ENCODE measurements at regions not wholly inside any gene's neighbourhood (a gene's known extent, or its start where the extent isn't known, plus 50 kb on each side); places are given as distances from the start of the nearest gene placed in this dataset.

- TF ChIP-seq ZNF114 (CRISPR knock-in tag; IDR thresholded peaks at IDR 0.05) = no peak
- H3K4me1 ChIP-seq (ENCODE audit: insufficient read depth) = no peaks in the 10 kb centered on the region
- H3K27me3 ChIP-seq (ENCODE audit: insufficient read depth) = no peaks in the 10 kb centered on the region
These were observed 1197.9 kb upstream of the SEL1L start for GRCh38 chr14:82731526-82731925.

GRCh38 chr14:82740547-82740946, 1206.9 kb upstream of the SEL1L start:
- DNase-seq (ENCODE audit: low spot score) (no peak), ATAC-seq (no peak)
- Mint-ChIP-seq H3K4me1 (no peaks in the 10 kb centered on the region), H3K27ac (no peak overlapping the region), H3K9me3 (peaks cover 4% of the 10 kb centered on the region; the same call in 1 of the 3 replicates), H3K36me3 (ENCODE audit: low read depth) (no peaks in the 10 kb centered on the region), H3K4me3 (no peak overlapping the region), H3K27me3 (ENCODE audit: insufficient read depth, low read depth, poor library complexity) (peaks cover 9% of the 10 kb centered on the region)
- H3K4me1 ChIP-seq (ENCODE audit: insufficient read depth) = no peaks in the 10 kb centered on the region
- H3K27ac ChIP-seq (ENCODE audit: low read depth) = no peak overlapping the region
- H4K20me1 ChIP-seq (replicated peaks; ENCODE audit: insufficient read depth) = no peaks in the 10 kb centered on the region
- TF ChIP-seq NANOG (IDR thresholded peaks at IDR 0.05; ENCODE audit: borderline replicate concordance) (no peak), JUNB (IDR thresholded peaks at IDR 0.05; ENCODE audit: unreplicated experiment) (no peak), STAT1 (IDR thresholded peaks at IDR 0.05; ENCODE audit: unreplicated experiment) (no peak), EZH2phosphoT487 (IDR thresholded peaks at IDR 0.05; ENCODE audit: unreplicated experiment) (no peak), ZNF114 (CRISPR knock-in tag; IDR thresholded peaks at IDR 0.05) (no peak), REST (IDR thresholded peaks at IDR 0.05; ENCODE audit: unreplicated experiment) (no peak), ZNF331 (CRISPR knock-in tag; IDR thresholded peaks at IDR 0.05; ENCODE audit: low read depth) (no peak)
- TF ChIP-seq, protein P1, sequence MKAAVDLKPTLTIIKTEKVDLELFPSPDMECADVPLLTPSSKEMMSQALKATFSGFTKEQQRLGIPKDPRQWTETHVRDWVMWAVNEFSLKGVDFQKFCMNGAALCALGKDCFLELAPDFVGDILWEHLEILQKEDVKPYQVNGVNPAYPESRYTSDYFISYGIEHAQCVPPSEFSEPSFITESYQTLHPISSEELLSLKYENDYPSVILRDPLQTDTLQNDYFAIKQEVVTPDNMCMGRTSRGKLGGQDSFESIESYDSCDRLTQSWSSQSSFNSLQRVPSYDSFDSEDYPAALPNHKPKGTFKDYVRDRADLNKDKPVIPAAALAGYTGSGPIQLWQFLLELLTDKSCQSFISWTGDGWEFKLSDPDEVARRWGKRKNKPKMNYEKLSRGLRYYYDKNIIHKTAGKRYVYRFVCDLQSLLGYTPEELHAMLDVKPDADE (IDR thresholded peaks at IDR 0.05) = no peak
- TF ChIP-seq, protein P2, sequence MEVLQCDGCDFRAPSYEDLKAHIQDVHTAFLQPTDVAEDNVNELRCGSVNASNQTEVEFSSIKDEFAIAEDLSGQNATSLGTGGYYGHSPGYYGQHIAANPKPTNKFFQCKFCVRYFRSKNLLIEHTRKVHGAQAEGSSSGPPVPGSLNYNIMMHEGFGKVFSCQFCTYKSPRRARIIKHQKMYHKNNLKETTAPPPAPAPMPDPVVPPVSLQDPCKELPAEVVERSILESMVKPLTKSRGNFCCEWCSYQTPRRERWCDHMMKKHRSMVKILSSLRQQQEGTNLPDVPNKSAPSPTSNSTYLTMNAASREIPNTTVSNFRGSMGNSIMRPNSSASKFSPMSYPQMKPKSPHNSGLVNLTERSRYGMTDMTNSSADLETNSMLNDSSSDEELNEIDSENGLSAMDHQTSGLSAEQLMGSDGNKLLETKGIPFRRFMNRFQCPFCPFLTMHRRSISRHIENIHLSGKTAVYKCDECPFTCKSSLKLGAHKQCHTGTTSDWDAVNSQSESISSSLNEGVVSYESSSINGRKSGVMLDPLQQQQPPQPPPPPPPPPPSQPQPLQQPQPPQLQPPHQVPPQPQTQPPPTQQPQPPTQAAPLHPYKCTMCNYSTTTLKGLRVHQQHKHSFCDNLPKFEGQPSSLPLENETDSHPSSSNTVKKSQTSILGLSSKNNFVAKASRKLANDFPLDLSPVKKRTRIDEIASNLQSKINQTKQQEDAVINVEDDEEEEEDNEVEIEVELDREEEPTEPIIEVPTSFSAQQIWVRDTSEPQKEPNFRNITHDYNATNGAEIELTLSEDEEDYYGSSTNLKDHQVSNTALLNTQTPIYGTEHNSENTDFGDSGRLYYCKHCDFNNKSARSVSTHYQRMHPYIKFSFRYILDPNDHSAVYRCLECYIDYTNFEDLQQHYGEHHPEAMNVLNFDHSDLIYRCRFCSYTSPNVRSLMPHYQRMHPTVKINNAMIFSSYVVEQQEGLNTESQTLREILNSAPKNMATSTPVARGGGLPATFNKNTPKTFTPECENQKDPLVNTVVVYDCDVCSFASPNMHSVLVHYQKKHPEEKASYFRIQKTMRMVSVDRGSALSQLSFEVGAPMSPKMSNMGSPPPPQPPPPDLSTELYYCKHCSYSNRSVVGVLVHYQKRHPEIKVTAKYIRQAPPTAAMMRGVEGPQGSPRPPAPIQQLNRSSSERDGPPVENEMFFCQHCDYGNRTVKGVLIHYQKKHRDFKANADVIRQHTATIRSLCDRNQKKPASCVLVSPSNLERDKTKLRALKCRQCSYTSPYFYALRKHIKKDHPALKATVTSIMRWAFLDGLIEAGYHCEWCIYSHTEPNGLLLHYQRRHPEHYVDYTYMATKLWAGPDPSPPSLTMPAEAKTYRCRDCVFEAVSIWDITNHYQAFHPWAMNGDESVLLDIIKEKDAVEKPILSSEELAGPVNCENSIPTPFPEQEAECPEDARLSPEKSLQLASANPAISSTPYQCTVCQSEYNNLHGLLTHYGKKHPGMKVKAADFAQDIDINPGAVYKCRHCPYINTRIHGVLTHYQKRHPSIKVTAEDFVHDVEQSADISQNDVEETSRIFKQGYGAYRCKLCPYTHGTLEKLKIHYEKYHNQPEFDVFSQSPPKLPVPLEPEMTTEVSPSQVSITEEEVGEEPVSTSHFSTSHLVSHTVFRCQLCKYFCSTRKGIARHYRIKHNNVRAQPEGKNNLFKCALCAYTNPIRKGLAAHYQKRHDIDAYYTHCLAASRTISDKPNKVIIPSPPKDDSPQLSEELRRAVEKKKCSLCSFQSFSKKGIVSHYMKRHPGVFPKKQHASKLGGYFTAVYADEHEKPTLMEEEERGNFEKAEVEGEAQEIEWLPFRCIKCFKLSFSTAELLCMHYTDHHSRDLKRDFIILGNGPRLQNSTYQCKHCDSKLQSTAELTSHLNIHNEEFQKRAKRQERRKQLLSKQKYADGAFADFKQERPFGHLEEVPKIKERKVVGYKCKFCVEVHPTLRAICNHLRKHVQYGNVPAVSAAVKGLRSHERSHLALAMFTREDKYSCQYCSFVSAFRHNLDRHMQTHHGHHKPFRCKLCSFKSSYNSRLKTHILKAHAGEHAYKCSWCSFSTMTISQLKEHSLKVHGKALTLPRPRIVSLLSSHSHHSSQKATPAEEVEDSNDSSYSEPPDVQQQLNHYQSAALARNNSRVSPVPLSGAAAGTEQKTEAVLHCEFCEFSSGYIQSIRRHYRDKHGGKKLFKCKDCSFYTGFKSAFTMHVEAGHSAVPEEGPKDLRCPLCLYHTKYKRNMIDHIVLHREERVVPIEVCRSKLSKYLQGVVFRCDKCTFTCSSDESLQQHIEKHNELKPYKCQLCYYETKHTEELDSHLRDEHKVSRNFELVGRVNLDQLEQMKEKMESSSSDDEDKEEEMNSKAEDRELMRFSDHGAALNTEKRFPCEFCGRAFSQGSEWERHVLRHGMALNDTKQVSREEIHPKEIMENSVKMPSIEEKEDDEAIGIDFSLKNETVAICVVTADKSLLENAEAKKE (CRISPR knock-in tag; IDR thresholded peaks at IDR 0.05) = no peak
- H3F3A ChIP-seq (replicated peaks; ENCODE audit: low read depth) = no peaks in the 10 kb centered on the region
- no peak overlapping the region for H3K4me3 ChIP-seq
- no peaks in the 10 kb centered on the region for H3K9me2 ChIP-seq (ENCODE audit: insufficient read depth)
- no peaks in the 10 kb centered on the region for H3K36me3 ChIP-seq (ENCODE audit: insufficient read depth)
- no peak overlapping the region for H3K4me2 ChIP-seq
- no peaks in the 10 kb centered on the region for H3K79me2 ChIP-seq (replicated peaks; ENCODE audit: insufficient read depth)
- no peaks in the 10 kb centered on the region for H3K27me3 ChIP-seq (ENCODE audit: insufficient read depth)
- no peak overlapping the region for H2AFZ ChIP-seq

More at GRCh38 chr14:82731526-82731925, 1197.9 kb upstream of the SEL1L start:
- Histone ChIP-seq H3K79me2 (replicated peaks; ENCODE audit: insufficient read depth) (no peaks in the 10 kb centered on the region), H3K27ac (ENCODE audit: low read depth) (no peak overlapping the region), H2AFZ (no peak overlapping the region), H3K4me3 (no peak overlapping the region), H3K4me2 (no peak overlapping the region), H3K36me3 (ENCODE audit: insufficient read depth) (no peaks in the 10 kb centered on the region), H3K9me2 (ENCODE audit: insufficient read depth) (no peaks in the 10 kb centered on the region), H4K20me1 (replicated peaks; ENCODE audit: insufficient read depth) (no peaks in the 10 kb centered on the region), H3F3A (replicated peaks; ENCODE audit: low read depth) (no peaks in the 10 kb centered on the region)
- Mint-ChIP-seq H3K27me3 (ENCODE audit: insufficient read depth, low read depth, poor library complexity) (peaks cover under 1% of the 10 kb centered on the region), H3K36me3 (ENCODE audit: low read depth) (no peaks in the 10 kb centered on the region), H3K4me1 (no peaks in the 10 kb centered on the region), H3K9me3 (peaks cover 25% of the 10 kb centered on the region; the same call in 2 of the 3 replicates), H3K27ac (no peak overlapping the region), H3K4me3 (no peak overlapping the region)
- no peak for ATAC-seq
- DNase-seq (ENCODE audit: low spot score) = no peak

All from GM23338 (cell line).